PC-9 (cell line): ENCODE measurements at regions not wholly inside any gene's neighbourhood (a gene's known extent, or its start where the extent isn't known, plus 50 kb on each side); places are given as distances from the start of the nearest gene placed in this dataset.

Experiments used
- CTCF ChIP-seq: fragments of 200-600 bp; sonication (generic); conservative IDR thresholded peaks from 2 replicates; pipeline ENCODE4 v1.6.1; 2017; ENCODE audit warnings: mixed run types, antibody characterized with exemption, mild to moderate bottlenecking, moderate library complexity
- EZH2 ChIP-seq: fragments of 200-600 bp; sonication (generic); IDR thresholded peaks from 2 replicates; pipeline ENCODE4 v1.8.0; 2017; ENCODE audit warnings: antibody characterized with exemption, low read depth

DNA sequence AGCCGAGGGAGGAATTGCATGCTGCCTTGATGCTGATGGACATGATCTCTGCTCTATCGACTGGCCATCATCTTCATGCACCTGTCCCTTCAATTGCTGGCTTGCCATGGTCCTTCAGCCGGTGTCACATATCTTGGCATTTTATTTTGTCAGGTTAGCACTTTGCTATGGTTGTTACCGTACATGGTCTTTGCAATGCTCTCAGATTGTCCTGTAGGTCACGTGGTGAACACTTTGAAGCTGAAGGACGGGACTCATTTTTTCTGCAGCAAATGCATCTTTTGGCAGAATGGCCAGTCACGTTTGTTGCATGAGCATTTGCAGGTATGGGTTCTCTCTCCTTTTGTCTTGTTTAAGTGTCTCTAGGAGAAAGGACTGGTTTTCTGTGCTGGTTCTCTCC, 326.8 kb upstream of the SHH start:
- TF ChIP-seq CTCF (no peak), EZH2 (no peak)
